NCI-H446 (cell line): ENCODE measurements at regions not wholly inside any gene's neighbourhood (a gene's known extent, or its start where the extent isn't known, plus 50 kb on each side); places are given as distances from the start of the nearest gene placed in this dataset.

ENCODE experiments used
- DNase-seq, 2 experiments: peaks; one replicate each; lab custom pipeline; 2025; lab: John Stamatoyannopoulos, UW

- DNase-seq: no peak
Observed at GRCh38 chr9:108186642-108187395, 669.0 kb downstream of the ACTL7B start.

- no peak for DNase-seq
Observed at GRCh38 chr9:108185613-108186012, 670.2 kb downstream of the ACTL7B start.

GRCh38 chr9:108184941-108185340 is 670.8 kb downstream of the ACTL7B start:
- no peak for DNase-seq

- DNase-seq: no peak
Observed at GRCh38 chr9:108184009-108184408, 671.8 kb downstream of the ACTL7B start.

GRCh38 chr9:108182950-108183381 is 672.8 kb downstream of the ACTL7B start:
- no peak for DNase-seq

GRCh38 chr9:108182270-108182669 is 673.5 kb downstream of the ACTL7B start:
- DNase-seq: no peak

GRCh38 chr9:108181441-108181840 is 674.3 kb downstream of the ACTL7B start:
- no peak for DNase-seq

GRCh38 chr9:108180541-108180940 is 675.2 kb downstream of the ACTL7B start:
- no peak for DNase-seq

- DNase-seq: no peak
Observed at GRCh38 chr9:108178318-108178717, 677.5 kb downstream of the ACTL7B start.

GRCh38 chr9:108168236-108168850 is 678.8 kb upstream of the KLF4 start:
- DNase-seq: no peak

- no peak for DNase-seq
Observed at GRCh38 chr9:108167136-108167900, 677.7 kb upstream of the KLF4 start.

GRCh38 chr9:108166519-108166918 is 677.0 kb upstream of the KLF4 start:
- DNase-seq: no peak

- DNase-seq: no peak
Observed at GRCh38 chr9:108163321-108164005, 673.9 kb upstream of the KLF4 start.

GRCh38 chr9:108162664-108163063 is 673.1 kb upstream of the KLF4 start:
- no peak for DNase-seq

- no peak for DNase-seq
Observed at GRCh38 chr9:108161503-108161902, 671.9 kb upstream of the KLF4 start.

GRCh38 chr9:108160706-108161355 is 671.3 kb upstream of the KLF4 start:
- DNase-seq: no peak

- no peak for DNase-seq
Observed at GRCh38 chr9:108160039-108160438, 670.5 kb upstream of the KLF4 start.

GRCh38 chr9:108158236-108158995 is 668.8 kb upstream of the KLF4 start:
- DNase-seq: no peak

GRCh38 chr9:108156270-108156998 is 666.9 kb upstream of the KLF4 start:
- DNase-seq: no peak

- no peak for DNase-seq
Observed at GRCh38 chr9:108153416-108153815, 663.8 kb upstream of the KLF4 start.
